NCI-H774 (cell line): ENCODE measurements at regions not wholly inside any gene's neighbourhood (a gene's known extent, or its start where the extent isn't known, plus 50 kb on each side); places are given as distances from the start of the nearest gene placed in this dataset.
"Not testable (repeated sequence)": the region's sequence is repeated elsewhere in the genome, so short reads cannot be mapped to it uniquely, and the experiment has no call there.

Experiments used
- DNase-seq: peaks from one replicate; lab custom pipeline; 2025; lab: John Stamatoyannopoulos, UW

GRCh38 chr9:110093871-110094270, 114.1 kb downstream of the C9orf152 start:
- no peak for DNase-seq

- DNase-seq, result no peak
Measured at GRCh38 chr9:110095161-110095595, 112.8 kb downstream of the C9orf152 start.

GRCh38 chr9:110095776-110096175, 112.2 kb downstream of the C9orf152 start:
- no peak for DNase-seq

- DNase-seq, result not testable (repeated sequence)
Measured at GRCh38 chr9:110096674-110097073, 111.3 kb downstream of the C9orf152 start.

- DNase-seq, result peak; percentile 24
Measured at GRCh38 chr9:110099236-110100095, 108.5 kb downstream of the C9orf152 start.

GRCh38 chr9:110101531-110102161, 106.3 kb downstream of the C9orf152 start:
- DNase-seq, result no peak

GRCh38 chr9:110103257-110103656, 104.7 kb downstream of the C9orf152 start:
- DNase-seq, result no peak

- no peak for DNase-seq
Measured at GRCh38 chr9:110104261-110104809, 103.6 kb downstream of the C9orf152 start.

- DNase-seq, result no peak
Measured at GRCh38 chr9:110105107-110105506, 102.9 kb downstream of the C9orf152 start.

GRCh38 chr9:110106661-110107060, 101.3 kb downstream of the C9orf152 start:
- DNase-seq, result no peak

GRCh38 chr9:110109333-110110092, 98.4 kb downstream of the C9orf152 start:
- DNase-seq, result no peak

GRCh38 chr9:110110154-110110553, 97.8 kb downstream of the C9orf152 start:
- no peak for DNase-seq

GRCh38 chr9:110111868-110112267, 96.1 kb downstream of the C9orf152 start:
- DNase-seq, result no peak

GRCh38 chr9:110112792-110113191, 95.2 kb downstream of the C9orf152 start:
- no peak for DNase-seq

- no peak for DNase-seq
Measured at GRCh38 chr9:110114086-110114858, 93.7 kb downstream of the C9orf152 start.

GRCh38 chr9:110114859-110115201, 93.1 kb downstream of the C9orf152 start:
- DNase-seq, result no peak

GRCh38 chr9:110115341-110115820, 92.6 kb downstream of the C9orf152 start:
- no peak for DNase-seq

GRCh38 chr9:110115826-110116542, 92.0 kb downstream of the C9orf152 start:
- no peak for DNase-seq

- DNase-seq, result no peak
Measured at GRCh38 chr9:110116543-110116885, 91.4 kb downstream of the C9orf152 start.

GRCh38 chr9:110121170-110121569, 86.8 kb downstream of the C9orf152 start:
- no peak for DNase-seq
